Fibroblast of mammary gland (primary cell): ENCODE measurements at regions not wholly inside any gene's neighbourhood (a gene's known extent, or its start where the extent isn't known, plus 50 kb on each side); places are given as distances from the start of the nearest gene placed in this dataset.

Experiments
- DNase-seq: peaks from one replicate; pipeline ENCODE4 v3.0.0-alpha.2; 2010; ENCODE audit warnings: low read depth
- H3K4me3 ChIP-seq: 2 replicates; pipeline ENCODE4 v1.5.1; 2011; ENCODE audit warnings: low read depth, mild to moderate bottlenecking, low read length, moderate library complexity; ENCODE audit not compliant: control insufficient read depth
- TF ChIP-seq, protein P1 (sequence below): conservative IDR thresholded peaks from 2 replicates; pipeline ENCODE4 v1.5.1; 2011; ENCODE audit warnings: low read depth, low read length, inconsistent platforms; ENCODE audit not compliant: control insufficient read depth, insufficient read depth

DNA sequence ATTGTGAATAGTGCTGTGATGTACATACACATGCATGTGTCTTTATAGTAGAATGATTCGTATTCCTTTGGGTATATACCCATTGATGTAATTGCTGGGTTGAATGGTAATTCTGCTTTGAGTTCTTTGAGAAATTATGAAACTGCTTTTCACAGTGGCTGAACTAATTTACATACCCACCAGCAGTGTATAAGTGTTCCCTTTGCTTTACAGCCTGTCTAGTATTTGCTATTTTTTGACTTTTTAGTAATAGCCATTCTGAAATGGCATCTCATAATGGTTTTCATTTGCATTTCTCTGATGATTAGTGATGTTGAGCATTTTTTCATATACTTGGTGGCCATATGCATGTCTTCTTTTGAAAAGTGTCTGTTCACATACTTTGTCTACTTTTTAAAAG is 54.5 kb upstream of the FAM78B start:
- DNase-seq, result no peak
- TF ChIP-seq, protein P1, sequence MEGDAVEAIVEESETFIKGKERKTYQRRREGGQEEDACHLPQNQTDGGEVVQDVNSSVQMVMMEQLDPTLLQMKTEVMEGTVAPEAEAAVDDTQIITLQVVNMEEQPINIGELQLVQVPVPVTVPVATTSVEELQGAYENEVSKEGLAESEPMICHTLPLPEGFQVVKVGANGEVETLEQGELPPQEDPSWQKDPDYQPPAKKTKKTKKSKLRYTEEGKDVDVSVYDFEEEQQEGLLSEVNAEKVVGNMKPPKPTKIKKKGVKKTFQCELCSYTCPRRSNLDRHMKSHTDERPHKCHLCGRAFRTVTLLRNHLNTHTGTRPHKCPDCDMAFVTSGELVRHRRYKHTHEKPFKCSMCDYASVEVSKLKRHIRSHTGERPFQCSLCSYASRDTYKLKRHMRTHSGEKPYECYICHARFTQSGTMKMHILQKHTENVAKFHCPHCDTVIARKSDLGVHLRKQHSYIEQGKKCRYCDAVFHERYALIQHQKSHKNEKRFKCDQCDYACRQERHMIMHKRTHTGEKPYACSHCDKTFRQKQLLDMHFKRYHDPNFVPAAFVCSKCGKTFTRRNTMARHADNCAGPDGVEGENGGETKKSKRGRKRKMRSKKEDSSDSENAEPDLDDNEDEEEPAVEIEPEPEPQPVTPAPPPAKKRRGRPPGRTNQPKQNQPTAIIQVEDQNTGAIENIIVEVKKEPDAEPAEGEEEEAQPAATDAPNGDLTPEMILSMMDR, result no peak
- H3K4me3 ChIP-seq, result no peak overlapping the region

DNA sequence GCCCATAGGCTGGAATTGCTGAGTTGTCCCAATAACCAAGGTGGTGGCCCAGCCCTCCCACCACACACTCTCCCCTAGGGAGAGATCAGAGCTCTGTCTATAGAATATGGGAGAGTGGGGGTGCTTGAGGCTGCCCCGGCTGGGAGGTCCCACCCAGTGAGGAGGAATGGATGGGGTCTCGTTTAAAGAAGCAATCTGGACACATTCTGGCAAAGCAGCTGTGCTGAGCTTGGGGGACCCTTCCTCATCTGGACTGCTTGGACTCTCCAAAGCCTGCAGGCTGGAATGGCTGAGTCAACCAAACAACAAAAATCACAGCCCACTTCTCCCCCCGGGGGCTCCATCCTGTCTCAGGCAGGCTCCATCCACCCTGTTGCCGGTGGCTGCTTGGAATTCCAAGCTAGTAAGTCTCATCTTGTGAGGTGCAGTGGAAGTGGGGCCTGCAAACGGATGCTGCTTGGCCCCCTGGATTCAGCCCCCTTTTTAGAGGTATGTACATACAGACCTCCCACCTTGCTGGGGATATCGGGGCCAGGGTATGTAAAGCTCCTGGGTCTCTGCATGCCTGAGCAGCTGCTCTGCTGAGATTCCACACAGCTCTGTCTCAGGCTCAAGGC is 67.1 kb upstream of the FAM78B start:
- no peak overlapping the region for H3K4me3 ChIP-seq
- no peak for DNase-seq
- TF ChIP-seq, protein P1, result no peak

DNA sequence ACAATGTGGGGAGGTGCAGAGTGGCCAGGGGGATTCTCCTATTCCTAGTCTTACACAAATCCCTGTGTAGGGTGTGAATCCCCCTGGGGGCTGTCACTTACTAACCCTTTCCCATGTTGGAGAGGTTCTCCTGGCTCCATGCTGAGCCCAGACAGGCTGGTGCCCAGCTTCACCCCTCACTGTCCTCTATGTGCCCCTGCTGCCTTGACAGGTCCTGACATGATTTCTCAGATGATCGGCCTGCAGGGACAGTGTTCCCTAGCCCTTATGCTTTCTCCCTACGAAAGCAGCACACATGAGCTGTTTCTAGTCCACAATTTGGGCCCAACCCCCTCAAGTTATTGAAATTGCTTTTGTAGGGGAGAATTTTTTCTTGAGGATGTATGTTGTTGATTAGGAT is 68.9 kb upstream of the FAM78B start:
- no peak overlapping the region for H3K4me3 ChIP-seq
- TF ChIP-seq, protein P1, result no peak
- no peak for DNase-seq

DNA sequence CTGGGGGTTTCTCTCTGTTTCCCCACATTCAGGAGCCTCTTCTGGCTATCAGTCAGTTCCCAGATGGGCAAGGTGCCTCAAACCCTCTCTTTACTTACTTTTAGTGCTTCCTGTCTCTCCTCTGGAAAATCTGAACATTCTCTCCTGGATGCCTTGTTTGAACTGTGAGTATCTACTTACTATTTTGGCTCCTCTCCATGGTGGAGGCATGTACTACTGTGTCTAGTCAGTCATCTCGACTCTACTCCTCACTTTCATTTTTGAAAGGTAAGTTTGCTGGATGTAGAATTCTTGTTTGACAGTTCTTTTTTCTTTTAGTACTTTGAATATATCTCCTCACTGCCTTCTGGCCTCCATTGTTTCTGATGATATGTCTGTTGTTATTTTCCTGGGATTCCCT is 70.9 kb upstream of the FAM78B start:
- no peak for DNase-seq
- TF ChIP-seq, protein P1, result no peak
- H3K4me3 ChIP-seq, result no peak overlapping the region

DNA sequence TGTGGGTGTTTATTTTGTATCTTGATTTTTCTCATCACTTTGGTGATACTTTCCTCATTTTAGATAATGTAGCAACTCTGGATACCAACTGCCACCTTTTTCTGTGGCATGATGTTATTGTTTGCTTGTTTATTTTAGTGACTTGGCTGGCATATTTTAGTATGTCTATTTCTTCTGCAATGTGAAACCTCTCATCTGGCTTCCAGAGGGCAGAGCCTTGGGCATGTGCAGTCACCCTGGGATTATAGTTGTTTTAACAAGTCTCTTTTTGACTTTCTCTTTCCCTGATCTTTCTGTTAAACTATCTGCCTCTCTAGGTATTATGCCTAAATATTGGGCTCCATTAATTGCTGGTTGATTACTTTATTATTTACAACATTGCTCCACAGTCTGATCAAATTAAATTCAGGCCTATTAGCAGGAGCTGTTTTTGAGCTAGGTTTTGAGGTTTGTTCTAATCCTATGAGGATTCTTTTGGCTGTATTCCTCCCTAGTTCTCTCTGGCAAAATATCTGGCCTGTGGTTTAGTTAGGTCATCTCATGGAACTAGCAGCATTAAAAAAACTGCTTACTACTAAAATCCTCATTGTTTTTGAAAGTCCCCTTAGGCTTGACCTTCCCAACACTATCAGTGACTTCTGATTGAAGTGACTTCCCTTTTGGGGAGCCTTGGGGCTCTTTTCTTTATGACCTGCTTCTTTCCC is 86.4 kb upstream of the FAM78B start:
- no peak overlapping the region for H3K4me3 ChIP-seq
- no peak for DNase-seq
- TF ChIP-seq, protein P1, result no peak

DNA sequence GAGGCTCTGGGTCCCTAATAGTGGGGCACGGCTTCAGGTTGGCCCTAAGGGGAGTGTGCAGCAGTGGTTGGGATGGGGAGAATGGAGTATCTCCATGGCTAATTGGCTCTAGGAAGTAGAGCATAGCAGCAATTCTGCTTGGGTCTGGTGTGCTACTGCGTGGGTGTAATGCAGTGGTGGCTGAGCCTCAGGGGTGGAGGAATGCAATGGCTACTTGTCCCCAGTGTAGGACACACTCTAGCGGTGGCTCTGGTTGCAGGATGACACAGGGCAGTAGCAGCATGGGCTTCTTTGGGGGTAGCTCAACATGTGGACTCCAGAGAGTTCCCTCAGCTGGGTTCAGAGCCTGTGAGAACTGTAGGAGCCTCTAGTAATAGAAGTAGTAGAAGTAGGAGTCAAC is 91.2 kb upstream of the FAM78B start:
- no peak overlapping the region for H3K4me3 ChIP-seq
- TF ChIP-seq, protein P1, result no peak
- no peak for DNase-seq
